Tibial nerve (tissue), 3 donors: ENCODE measurements at regions not wholly inside any gene's neighbourhood (a gene's known extent, or its start where the extent isn't known, plus 50 kb on each side); places are given as distances from the start of the nearest gene placed in this dataset.

ENCODE experiments used
- POLR2A ChIP-seq, 2 donors: fragments of 450-650 bp; IDR thresholded peaks; one replicate each; pipeline ENCODE4 v1.6.1; 2017; ENCODE audit warnings: antibody characterized with exemption in 2 of 2, mild to moderate bottlenecking in 2 of 2, moderate library complexity in 2 of 2
- TF ChIP-seq, protein P1 (sequence below), 5 experiments: fragments of 200-600 bp in 3 of 5; fragments of 450-650 bp in 2 of 5; sonication (generic) in 3 of 5; IDR thresholded peaks; one replicate each; pipeline ENCODE4 v1.5.1; 2016 to 2019; ENCODE audit warnings: antibody characterized with exemption in 5 of 5, mild to moderate bottlenecking in 3 of 5, moderate library complexity in 2 of 5

DNA sequence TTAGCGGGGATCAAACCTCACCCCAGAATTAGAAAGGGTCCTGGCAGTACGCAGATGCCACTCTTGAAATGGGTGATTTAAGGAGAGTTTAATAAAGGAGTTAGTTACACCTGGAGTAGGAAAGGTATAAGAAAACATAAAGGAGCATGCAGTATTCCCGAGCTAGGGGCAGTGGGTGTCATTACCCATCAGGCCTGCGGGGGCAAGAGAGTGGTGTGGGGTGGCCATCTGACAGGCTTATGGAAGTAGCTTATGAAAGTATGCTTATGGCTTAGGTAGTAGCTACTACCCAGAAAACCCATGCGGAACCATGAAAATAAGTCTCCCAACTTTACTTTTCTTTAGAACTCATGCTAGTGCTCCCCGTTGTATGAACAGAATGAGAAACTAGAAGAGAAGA lies 568.9 kb upstream of the ACVR2A start:
- TF ChIP-seq, protein P1, sequence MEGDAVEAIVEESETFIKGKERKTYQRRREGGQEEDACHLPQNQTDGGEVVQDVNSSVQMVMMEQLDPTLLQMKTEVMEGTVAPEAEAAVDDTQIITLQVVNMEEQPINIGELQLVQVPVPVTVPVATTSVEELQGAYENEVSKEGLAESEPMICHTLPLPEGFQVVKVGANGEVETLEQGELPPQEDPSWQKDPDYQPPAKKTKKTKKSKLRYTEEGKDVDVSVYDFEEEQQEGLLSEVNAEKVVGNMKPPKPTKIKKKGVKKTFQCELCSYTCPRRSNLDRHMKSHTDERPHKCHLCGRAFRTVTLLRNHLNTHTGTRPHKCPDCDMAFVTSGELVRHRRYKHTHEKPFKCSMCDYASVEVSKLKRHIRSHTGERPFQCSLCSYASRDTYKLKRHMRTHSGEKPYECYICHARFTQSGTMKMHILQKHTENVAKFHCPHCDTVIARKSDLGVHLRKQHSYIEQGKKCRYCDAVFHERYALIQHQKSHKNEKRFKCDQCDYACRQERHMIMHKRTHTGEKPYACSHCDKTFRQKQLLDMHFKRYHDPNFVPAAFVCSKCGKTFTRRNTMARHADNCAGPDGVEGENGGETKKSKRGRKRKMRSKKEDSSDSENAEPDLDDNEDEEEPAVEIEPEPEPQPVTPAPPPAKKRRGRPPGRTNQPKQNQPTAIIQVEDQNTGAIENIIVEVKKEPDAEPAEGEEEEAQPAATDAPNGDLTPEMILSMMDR (IDR thresholded peaks at IDR 0.05): no peak
- TF ChIP-seq POLR2A (IDR thresholded peaks at IDR 0.05): no peak
